NCI-H2227 (cell line): ENCODE measurements at regions not wholly inside any gene's neighbourhood (a gene's known extent, or its start where the extent isn't known, plus 50 kb on each side); places are given as distances from the start of the nearest gene placed in this dataset.

Experiments used
- DNase-seq: peaks from one replicate; lab custom pipeline; 2025; ENCODE audit not compliant: unreplicated experiment; lab: John Stamatoyannopoulos, UW

GRCh38 chr1:115144176-115144575, 54.9 kb upstream of the TSPAN2 start:
- no peak for DNase-seq

DNA sequence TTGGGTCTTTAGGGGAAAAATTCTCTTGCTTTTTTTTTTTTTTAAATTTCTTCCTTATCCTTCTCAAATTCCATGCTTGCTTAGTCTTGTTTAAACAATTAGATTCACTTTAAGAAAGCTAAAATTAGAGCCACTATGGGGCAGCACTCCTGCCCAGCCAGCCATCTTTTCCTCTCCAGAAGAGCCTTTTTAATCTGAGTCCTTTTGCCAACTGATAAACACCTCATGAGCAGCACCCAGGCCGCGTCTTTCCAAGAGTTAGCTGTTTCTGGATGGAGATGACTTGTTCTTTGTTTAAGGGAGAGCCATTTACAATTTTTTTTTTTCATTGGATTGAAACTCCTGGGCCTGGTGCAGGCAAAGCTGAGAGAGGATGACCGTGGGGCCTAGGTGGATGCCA, 53.3 kb upstream of the TSPAN2 start:
- DNase-seq: no peak

- DNase-seq: no peak
Observed at GRCh38 chr1:115141145-115141454, 51.8 kb upstream of the TSPAN2 start.

GRCh38 chr1:115140442-115141144, 51.3 kb upstream of the TSPAN2 start:
- DNase-seq: no peak

DNA sequence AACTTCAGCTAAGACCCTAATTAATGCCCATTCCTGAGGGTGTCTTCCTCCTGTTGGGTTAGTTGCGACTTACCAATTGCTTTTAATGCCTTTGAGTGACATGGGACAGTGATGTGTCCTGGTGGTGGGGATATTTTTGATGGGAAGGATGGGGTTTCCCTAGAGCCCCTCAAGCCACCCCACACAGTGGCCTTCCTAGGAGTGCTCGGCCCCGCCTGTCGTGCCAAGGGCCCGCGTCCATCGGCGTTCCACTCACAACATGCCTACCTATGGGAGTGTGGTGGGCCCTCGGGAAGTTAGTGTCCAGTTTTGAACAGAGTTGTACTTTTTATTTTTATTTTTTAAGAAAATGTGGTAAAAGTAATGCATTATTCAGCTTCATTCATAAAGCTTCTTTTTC, 50.1 kb upstream of the TSPAN2 start:
- DNase-seq: no peak
